ENCODE measurements at regions not wholly inside any gene's neighbourhood (a gene's known extent, or its start where the extent isn't known, plus 50 kb on each side); places are given as distances from the start of the nearest gene placed in this dataset.

DNA sequence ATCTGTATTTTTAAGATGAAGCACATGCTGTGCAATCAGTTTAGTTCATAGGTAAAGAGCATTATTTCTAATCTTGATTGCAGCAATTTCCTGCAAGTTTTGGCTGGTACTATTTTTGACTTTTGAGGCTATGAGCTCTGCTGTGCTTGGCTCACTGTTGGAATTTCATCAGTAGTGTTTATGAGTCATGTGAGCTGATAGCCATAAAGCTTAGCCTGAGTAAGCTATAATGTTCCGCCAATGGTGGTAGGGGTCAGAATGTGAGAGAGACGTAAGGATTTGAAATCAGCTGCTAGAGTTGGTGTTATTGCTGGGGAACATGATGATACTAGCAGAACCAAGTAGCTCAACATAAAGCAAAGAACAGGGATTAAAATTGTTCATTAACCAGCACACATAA lies 590.9 kb upstream of the GNPDA2 start:
- TF ChIP-seq, protein P1, sequence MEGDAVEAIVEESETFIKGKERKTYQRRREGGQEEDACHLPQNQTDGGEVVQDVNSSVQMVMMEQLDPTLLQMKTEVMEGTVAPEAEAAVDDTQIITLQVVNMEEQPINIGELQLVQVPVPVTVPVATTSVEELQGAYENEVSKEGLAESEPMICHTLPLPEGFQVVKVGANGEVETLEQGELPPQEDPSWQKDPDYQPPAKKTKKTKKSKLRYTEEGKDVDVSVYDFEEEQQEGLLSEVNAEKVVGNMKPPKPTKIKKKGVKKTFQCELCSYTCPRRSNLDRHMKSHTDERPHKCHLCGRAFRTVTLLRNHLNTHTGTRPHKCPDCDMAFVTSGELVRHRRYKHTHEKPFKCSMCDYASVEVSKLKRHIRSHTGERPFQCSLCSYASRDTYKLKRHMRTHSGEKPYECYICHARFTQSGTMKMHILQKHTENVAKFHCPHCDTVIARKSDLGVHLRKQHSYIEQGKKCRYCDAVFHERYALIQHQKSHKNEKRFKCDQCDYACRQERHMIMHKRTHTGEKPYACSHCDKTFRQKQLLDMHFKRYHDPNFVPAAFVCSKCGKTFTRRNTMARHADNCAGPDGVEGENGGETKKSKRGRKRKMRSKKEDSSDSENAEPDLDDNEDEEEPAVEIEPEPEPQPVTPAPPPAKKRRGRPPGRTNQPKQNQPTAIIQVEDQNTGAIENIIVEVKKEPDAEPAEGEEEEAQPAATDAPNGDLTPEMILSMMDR (IDR thresholded peaks at IDR 0.05), result no peak
- DNase-seq (ENCODE audit: low spot score) (no peak), ATAC-seq (ENCODE audit: low FRiP score) (peak; percentile 95)

DNA sequence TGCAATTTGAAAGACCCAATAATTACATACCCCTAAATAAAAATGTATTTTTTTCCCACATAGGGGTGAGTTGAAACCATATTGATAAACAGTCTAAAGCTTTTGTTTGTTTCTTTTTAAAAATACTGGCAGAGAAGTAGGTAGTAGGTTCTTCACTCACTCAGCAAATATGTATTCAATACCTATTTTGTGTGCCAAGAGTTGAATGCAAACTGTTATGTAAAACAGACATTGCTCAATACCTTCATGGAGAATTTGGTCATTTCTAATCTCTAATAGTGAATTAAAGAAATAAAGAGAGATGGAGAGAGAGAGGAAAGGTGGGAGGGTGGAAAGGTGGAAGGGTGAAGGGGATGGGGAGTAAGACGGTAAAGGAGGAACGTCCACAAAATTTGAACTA lies 589.9 kb upstream of the GNPDA2 start:
- DNase-seq (ENCODE audit: low spot score) (no peak), ATAC-seq (ENCODE audit: low FRiP score) (no peak)
- TF ChIP-seq, protein P1 (IDR thresholded peaks at IDR 0.05), result no peak

DNA sequence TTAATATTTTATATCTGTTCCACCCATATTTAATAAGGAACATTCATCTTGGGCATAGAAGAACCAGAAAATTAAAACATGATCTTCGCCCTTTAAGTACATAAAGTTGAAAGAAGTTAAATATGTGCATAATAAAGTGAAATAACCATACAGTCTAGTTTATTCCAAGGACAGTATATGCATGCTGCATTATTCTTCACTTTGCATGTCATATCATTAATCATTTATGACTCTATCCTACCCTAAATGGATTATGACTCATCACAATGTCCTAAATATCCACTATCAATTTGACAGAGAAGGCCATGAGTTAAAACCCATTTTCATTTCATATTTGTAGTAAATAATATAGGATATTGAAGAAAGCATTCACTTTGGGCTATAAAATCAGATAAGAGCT lies 576.5 kb upstream of the GNPDA2 start:
- TF ChIP-seq, protein P1 (IDR thresholded peaks at IDR 0.05), result no peak
- DNase-seq (ENCODE audit: low spot score), result no peak
- ATAC-seq (ENCODE audit: low FRiP score), result no peak

DNA sequence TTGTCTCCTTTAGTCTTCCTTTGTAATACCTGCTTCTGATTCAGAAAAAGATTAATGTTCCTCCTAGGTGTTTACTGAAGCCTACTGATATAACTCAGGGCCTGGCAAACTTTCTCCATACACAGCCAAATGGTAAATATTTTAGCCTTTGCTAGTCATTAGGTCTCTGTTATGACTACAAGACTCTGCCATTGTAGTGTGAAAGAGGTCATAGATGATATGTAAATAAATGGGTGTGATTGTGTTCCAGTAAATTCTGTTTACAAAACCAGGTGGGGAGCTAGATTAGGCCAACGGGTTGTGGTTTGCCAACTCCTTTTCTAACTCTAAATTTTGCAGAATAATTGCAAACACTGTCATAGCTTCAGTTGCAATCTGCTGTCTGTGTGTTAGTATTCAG lies 568.1 kb upstream of the GNPDA2 start:
- TF ChIP-seq, protein P1 (IDR thresholded peaks at IDR 0.05), result no peak
- ATAC-seq (ENCODE audit: low FRiP score), result no peak
- DNase-seq (ENCODE audit: low spot score), result no peak

DNA sequence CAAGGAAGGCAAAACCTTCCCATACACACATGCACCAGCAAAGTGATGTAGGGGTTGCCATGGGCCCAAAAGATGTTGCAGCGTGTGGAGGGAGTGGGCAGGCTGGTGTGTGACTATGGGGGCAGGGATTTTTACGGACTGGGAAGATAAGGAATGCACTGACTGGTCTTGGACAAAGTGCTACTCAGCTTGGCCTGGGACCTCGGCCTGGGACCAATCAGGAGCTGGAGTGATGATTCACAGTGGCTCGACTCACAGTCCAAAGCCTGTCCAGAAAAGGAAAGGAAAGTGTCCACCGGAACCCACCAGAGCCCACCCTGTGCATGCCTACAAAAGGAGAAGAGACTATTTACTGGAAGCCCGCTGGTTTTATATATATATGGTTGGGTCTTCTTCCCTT lies 567.0 kb upstream of the GNPDA2 start:
- TF ChIP-seq, protein P1 (IDR thresholded peaks at IDR 0.05), result no peak
- no peak for ATAC-seq (ENCODE audit: low FRiP score)
- DNase-seq (ENCODE audit: low spot score), result no peak

DNA sequence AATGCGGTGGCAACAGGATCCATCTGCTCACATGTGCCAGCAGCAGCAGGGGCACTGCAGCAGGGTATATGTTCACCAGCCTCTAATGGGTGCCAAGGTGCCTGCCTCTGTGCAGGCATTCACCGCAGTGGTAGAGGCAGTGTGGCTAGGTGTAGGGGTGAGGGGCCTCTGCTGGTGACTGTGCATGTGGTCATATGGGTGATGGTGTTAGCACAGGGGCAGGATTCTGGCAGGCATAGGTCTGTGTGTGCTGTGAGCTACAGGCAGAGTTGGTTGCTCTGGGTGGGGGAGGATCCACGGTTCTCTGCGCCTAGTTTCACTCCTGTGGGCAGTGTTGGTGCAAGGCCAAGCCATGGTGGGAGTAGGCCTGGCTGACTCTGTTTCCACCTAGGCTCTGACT lies 566.5 kb upstream of the GNPDA2 start:
- DNase-seq (ENCODE audit: low spot score) (no peak), ATAC-seq (ENCODE audit: low FRiP score) (no peak)
- TF ChIP-seq, protein P1 (IDR thresholded peaks at IDR 0.05), result no peak

DNA sequence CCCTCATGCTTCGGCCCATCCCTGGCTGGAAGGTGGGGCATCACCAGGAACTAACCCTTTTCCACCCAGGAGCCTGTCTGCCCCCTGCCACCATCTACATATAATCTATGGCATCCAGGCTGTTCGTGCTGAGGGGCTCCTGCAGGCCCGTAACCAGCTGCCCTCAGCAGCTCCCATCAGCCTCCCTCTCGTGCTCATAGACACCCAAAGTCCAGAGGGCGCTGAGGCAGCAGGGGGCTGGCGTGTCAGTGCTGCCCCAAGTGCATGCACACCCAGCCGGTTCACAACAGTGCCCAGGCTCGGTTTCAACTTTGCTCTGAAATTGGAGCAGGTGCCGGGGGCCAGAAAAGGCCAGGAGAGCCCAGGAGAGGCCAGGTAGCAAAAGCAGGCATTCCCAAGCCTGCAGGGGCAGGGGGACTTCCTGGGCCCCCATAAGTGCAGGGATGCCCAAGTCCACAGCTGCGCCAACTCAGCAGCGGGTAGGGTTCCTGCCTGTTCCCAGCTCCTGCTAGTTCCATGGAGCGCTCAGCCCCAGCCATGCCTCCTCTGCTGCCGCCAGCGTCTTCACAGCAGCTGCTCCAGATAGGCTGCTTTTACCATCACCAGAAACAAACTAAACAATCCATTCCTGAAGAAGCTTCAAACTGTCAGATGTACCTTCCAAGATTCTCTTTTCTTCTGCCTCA lies 558.2 kb upstream of the GNPDA2 start:
- ATAC-seq (ENCODE audit: low FRiP score) (no peak), DNase-seq (ENCODE audit: low spot score) (no peak)
- TF ChIP-seq, protein P1 (IDR thresholded peaks at IDR 0.05), result no peak
